Coronary artery (tissue), 2 donors: ENCODE measurements at regions not wholly inside any gene's neighbourhood (a gene's known extent, or its start where the extent isn't known, plus 50 kb on each side); places are given as distances from the start of the nearest gene placed in this dataset.

ENCODE experiments used
- DNase-seq: peaks from one replicate; pipeline ENCODE4 v3.0.0-alpha.2; 2017; ENCODE audit warnings: low spot score
- H3K27ac ChIP-seq, 2 donors: fragments of 200-600 bp; sonication (generic); one replicate each; pipeline ENCODE4 v1.5.1; 2016 to 2019
- H3K4me3 ChIP-seq: fragments of 200-600 bp; sonication (generic); 2 replicates; pipeline ENCODE4 v1.5.1; 2016; ENCODE audit warnings: mild to moderate bottlenecking, moderate library complexity
- TF ChIP-seq, protein P1 (sequence below): fragments of 200-600 bp; sonication (generic); IDR thresholded peaks from one replicate; pipeline ENCODE4 v1.5.1; 2019; ENCODE audit warnings: antibody characterized with exemption

GRCh38 chr13:80572308-80572922 lies 231.5 kb upstream of the SPRY2 start:
- no peak for DNase-seq
- Histone ChIP-seq H3K4me3 (no peak overlapping the region), H3K27ac (no peak overlapping the region)
- TF ChIP-seq, protein P1, sequence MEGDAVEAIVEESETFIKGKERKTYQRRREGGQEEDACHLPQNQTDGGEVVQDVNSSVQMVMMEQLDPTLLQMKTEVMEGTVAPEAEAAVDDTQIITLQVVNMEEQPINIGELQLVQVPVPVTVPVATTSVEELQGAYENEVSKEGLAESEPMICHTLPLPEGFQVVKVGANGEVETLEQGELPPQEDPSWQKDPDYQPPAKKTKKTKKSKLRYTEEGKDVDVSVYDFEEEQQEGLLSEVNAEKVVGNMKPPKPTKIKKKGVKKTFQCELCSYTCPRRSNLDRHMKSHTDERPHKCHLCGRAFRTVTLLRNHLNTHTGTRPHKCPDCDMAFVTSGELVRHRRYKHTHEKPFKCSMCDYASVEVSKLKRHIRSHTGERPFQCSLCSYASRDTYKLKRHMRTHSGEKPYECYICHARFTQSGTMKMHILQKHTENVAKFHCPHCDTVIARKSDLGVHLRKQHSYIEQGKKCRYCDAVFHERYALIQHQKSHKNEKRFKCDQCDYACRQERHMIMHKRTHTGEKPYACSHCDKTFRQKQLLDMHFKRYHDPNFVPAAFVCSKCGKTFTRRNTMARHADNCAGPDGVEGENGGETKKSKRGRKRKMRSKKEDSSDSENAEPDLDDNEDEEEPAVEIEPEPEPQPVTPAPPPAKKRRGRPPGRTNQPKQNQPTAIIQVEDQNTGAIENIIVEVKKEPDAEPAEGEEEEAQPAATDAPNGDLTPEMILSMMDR: no peak

- no peak overlapping the region for H3K27ac ChIP-seq
- TF ChIP-seq, protein P1: no peak
- DNase-seq: no peak
- no peak overlapping the region for H3K4me3 ChIP-seq
Measured at GRCh38 chr13:80571346-80572307, 230.7 kb upstream of the SPRY2 start.

- no peak overlapping the region for H3K4me3 ChIP-seq
- TF ChIP-seq, protein P1: no peak
- no peak for DNase-seq
- no peak overlapping the region for H3K27ac ChIP-seq
Measured at GRCh38 chr13:80563439-80563838, 222.5 kb upstream of the SPRY2 start.

DNA sequence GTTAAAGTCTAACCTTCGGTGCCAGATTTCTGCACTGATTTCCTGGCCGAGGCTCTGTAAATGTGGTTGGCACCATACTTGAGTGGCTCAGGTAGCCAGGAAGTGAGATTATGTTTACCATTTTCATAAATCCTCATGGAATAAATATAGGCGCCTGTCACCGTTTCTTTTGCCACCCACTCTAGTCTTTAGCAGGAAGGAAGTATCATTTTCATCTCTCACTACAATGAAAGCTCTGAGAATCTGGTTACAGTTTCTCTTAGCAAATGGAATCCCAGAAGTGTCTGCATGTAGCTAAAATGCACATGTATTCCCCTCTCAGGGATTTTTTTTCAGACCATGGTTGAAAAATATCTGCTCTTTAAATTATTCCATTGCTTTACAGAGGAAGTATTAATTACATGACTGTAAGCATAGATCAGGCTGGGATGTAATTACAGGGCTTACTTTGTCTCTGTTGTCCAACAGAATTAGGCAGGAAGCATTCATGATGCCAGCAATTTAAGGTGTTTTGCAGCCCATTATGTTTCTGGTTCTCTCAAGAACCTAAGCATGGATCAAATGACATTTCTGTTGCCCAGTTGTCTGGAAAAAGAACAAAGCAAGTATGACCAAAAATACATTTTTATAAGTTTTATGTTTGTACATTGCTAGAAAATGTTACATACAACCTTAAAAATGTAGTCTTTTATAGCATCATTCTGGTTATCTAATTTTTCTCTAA lies 221.7 kb upstream of the SPRY2 start:
- DNase-seq: no peak
- H3K4me3 ChIP-seq: no peak overlapping the region
- TF ChIP-seq, protein P1: no peak
- no peak overlapping the region for H3K27ac ChIP-seq

DNA sequence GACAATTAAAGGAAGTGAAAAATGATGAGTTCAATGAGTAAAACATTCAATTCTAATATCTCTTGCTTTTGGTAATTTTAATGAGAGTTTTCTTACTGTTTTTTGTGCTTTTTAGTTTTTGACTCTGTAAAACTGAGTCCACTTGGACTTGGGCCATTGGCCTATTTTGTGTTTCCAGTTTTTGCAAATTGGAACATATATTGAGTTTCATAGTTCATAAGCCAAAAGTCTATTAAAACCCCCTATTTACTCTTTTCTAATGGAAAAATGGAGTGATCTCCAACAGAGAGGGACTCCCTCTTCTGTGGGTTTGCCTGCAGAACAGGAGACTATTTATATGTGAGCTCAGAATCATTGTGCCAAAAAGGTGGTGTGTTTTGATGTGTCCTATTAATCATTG lies 219.7 kb upstream of the SPRY2 start:
- Histone ChIP-seq H3K4me3 (no peak overlapping the region), H3K27ac (no peak overlapping the region)
- DNase-seq: no peak
- TF ChIP-seq, protein P1: no peak

DNA sequence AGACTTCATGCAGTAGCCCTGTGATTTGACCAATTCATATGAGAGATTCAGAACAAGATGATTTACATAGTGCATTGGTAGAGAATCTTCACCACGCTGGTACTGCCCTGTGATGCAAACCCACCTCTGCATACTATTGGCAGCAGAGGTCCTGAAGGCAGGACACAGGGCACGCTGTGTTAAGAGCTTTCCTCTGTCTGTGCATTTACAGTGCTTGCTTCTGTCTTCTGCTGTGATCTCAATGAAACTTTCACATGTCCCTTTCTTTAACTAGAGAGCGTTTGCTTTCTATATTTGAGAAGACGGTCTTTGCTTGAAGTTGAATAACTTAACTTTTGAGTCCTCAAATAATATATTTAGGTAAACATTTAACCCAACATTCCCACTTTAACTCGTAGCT lies 219.0 kb upstream of the SPRY2 start:
- Histone ChIP-seq H3K4me3 (no peak overlapping the region), H3K27ac (no peak overlapping the region)
- TF ChIP-seq, protein P1: no peak
- DNase-seq: no peak
